Neural crest cell (in vitro differentiated cells): ENCODE measurements at regions not wholly inside any gene's neighbourhood (a gene's known extent, or its start where the extent isn't known, plus 50 kb on each side); places are given as distances from the start of the nearest gene placed in this dataset.

Experiments used
- DNase-seq: peaks from one replicate; pipeline ENCODE4 v3.0.0; 2021; ENCODE audit warnings: low read depth, mixed read lengths, low spot score
- H3K27ac Mint-ChIP-seq: one replicate; pipeline ENCODE4 v1.8.0; 2021; ENCODE audit warnings: mild to moderate bottlenecking, mixed read lengths; ENCODE audit not compliant: unreplicated experiment
- H3K27me3 Mint-ChIP-seq: 2 replicates; pipeline ENCODE4 v1.8.0; 2021; ENCODE audit warnings: low read depth, mild to moderate bottlenecking, mixed read lengths
- H3K36me3 Mint-ChIP-seq: 2 replicates; pipeline ENCODE4 v1.8.0; 2021; ENCODE audit warnings: low read depth, mild to moderate bottlenecking, mixed read lengths
- H3K4me1 Mint-ChIP-seq: 2 replicates; pipeline ENCODE4 v1.8.0; 2021; ENCODE audit warnings: mixed read lengths
- H3K4me3 Mint-ChIP-seq: one replicate; pipeline ENCODE4 v1.8.0; 2021; ENCODE audit warnings: mild to moderate bottlenecking, mixed read lengths
- H3K9me3 Mint-ChIP-seq: 2 replicates; pipeline ENCODE4 v1.8.0; 2021; ENCODE audit warnings: mixed read lengths
- CTCF ChIP-seq: fragments of 200-600 bp; sonication (generic); conservative IDR thresholded peaks from 2 replicates; pipeline ENCODE4 v1.5.0; 2021; ENCODE audit warnings: antibody characterized with exemption, mild to moderate bottlenecking

GRCh38 chr10:3606309-3606708, 178.7 kb downstream of the KLF6 start:
- no peak for DNase-seq
- no peak for TF ChIP-seq CTCF
- Mint-ChIP-seq H3K4me1 (no peaks in the 10 kb centered on the region), H3K36me3 (peaks cover 37% of the 10 kb centered on the region), H3K27me3 (no peaks in the 10 kb centered on the region), H3K27ac (no peak overlapping the region), H3K4me3 (no peak overlapping the region), H3K9me3 (peaks cover 39% of the 10 kb centered on the region)

GRCh38 chr10:3605882-3606281, 179.1 kb downstream of the KLF6 start:
- DNase-seq, result no peak
- H3K4me1 Mint-ChIP-seq, result no peaks in the 10 kb centered on the region
- no peak overlapping the region for H3K4me3 Mint-ChIP-seq
- peaks cover 32% of the 10 kb centered on the region for H3K36me3 Mint-ChIP-seq
- H3K27me3 Mint-ChIP-seq, result no peaks in the 10 kb centered on the region
- peaks cover 35% of the 10 kb centered on the region for H3K9me3 Mint-ChIP-seq
- H3K27ac Mint-ChIP-seq, result no peak overlapping the region
- no peak for TF ChIP-seq CTCF

GRCh38 chr10:3595736-3596135, 189.3 kb downstream of the KLF6 start:
- Mint-ChIP-seq H3K27ac (no peak overlapping the region), H3K36me3 (no peaks in the 10 kb centered on the region), H3K4me3 (no peak overlapping the region), H3K9me3 (no peaks in the 10 kb centered on the region), H3K27me3 (no peaks in the 10 kb centered on the region), H3K4me1 (no peaks in the 10 kb centered on the region)
- no peak for TF ChIP-seq CTCF
- no peak for DNase-seq

GRCh38 chr10:3593611-3594010, 191.4 kb downstream of the KLF6 start:
- DNase-seq, result no peak
- TF ChIP-seq CTCF, result no peak
- no peak overlapping the region for H3K27ac Mint-ChIP-seq

GRCh38 chr10:3592424-3592823, 192.6 kb downstream of the KLF6 start:
- no peaks in the 10 kb centered on the region for H3K4me1 Mint-ChIP-seq

More at GRCh38 chr10:3593611-3594010, 191.4 kb downstream of the KLF6 start:
- no peaks in the 10 kb centered on the region for H3K27me3 Mint-ChIP-seq
- H3K4me3 Mint-ChIP-seq, result no peak overlapping the region
- H3K36me3 Mint-ChIP-seq, result no peaks in the 10 kb centered on the region
- no peaks in the 10 kb centered on the region for H3K9me3 Mint-ChIP-seq
- H3K4me1 Mint-ChIP-seq, result no peaks in the 10 kb centered on the region

More at GRCh38 chr10:3592424-3592823, 192.6 kb downstream of the KLF6 start:
- no peaks in the 10 kb centered on the region for H3K9me3 Mint-ChIP-seq
- H3K4me3 Mint-ChIP-seq, result no peak overlapping the region
- no peak overlapping the region for H3K27ac Mint-ChIP-seq
- H3K27me3 Mint-ChIP-seq, result no peaks in the 10 kb centered on the region
- H3K36me3 Mint-ChIP-seq, result no peaks in the 10 kb centered on the region
- no peak for DNase-seq
- no peak for TF ChIP-seq CTCF
